ENCODE measurements at regions not wholly inside any gene's neighbourhood (a gene's known extent, or its start where the extent isn't known, plus 50 kb on each side); places are given as distances from the start of the nearest gene placed in this dataset.

DNA sequence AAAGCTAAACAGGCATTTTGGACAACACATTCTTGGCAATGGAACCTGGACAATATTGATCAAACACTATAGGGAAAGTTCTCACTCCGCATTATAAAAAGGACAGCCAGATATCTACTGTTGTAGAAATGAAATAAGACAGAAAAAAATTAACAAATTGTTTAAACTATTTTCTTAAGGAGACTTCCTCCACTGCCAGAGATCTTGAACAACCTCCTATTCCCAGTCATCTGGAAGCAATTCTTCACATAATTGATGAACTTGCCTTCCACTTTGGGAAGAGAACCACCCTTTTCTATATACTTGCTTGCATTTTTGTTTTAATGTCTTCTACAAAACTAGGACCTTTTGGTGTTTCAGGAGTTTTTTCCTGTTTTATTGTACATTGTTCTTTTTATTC, 216.1 kb downstream of the CASP12 start:
- no peak overlapping the region for H2AFZ ChIP-seq (ENCODE audit: insufficient read depth, low read depth, low read length, poor library complexity, severe bottlenecking)
- H3K79me2 ChIP-seq (ENCODE audit: insufficient read depth, low read length), result no peaks in the 10 kb centered on the region
- peaks cover 0 to 5% (median 0%) of the 10 kb centered on the region in 7 donors for H3K9me3 Mint-ChIP-seq
- intact Hi-C loops (cut with micrococcal nuclease), result no loop called here
- H3K27me3 ChIP-seq (ENCODE audit: control insufficient read depth in 2 of 2, insufficient read depth in 2 of 2, low read length in 2 of 2), result no peaks in the 10 kb centered on the region
- no peak overlapping the region for H3K4me3 ChIP-seq (replicated peaks in 1 of 3; ENCODE audit: low read depth in 2 of 3, low read length in 3 of 3)
- peaks cover 0 to 2% (median 0%) of the 10 kb centered on the region in 3 donors for H3K27me3 Mint-ChIP-seq (ENCODE audit: low read depth in 3 of 3)
- H3K4me1 ChIP-seq (ENCODE audit: control insufficient read depth in 1 of 2, insufficient read depth in 2 of 2, low read length in 2 of 2), result peaks cover 0 to 4% of the 10 kb centered on the region in 2 donors
- no peak overlapping the region for H3K27ac Mint-ChIP-seq
- TF ChIP-seq, protein P1, sequence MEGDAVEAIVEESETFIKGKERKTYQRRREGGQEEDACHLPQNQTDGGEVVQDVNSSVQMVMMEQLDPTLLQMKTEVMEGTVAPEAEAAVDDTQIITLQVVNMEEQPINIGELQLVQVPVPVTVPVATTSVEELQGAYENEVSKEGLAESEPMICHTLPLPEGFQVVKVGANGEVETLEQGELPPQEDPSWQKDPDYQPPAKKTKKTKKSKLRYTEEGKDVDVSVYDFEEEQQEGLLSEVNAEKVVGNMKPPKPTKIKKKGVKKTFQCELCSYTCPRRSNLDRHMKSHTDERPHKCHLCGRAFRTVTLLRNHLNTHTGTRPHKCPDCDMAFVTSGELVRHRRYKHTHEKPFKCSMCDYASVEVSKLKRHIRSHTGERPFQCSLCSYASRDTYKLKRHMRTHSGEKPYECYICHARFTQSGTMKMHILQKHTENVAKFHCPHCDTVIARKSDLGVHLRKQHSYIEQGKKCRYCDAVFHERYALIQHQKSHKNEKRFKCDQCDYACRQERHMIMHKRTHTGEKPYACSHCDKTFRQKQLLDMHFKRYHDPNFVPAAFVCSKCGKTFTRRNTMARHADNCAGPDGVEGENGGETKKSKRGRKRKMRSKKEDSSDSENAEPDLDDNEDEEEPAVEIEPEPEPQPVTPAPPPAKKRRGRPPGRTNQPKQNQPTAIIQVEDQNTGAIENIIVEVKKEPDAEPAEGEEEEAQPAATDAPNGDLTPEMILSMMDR (IDR thresholded peaks at IDR 0.05), result no peak
- H3K9me3 ChIP-seq (replicated peaks in 1 of 2; ENCODE audit: control insufficient read depth in 1 of 2, insufficient read depth in 1 of 2, low read length in 2 of 2), result no peaks in the 10 kb centered on the region
- DNase-seq, result no peak
- peaks cover 22% of the 10 kb centered on the region for H3K4me1 Mint-ChIP-seq
- no peak overlapping the region for H3K27ac ChIP-seq (ENCODE audit: low read depth in 1 of 2, low read length in 2 of 2)
- no CpG with 5 or more reads among the region's 1 CpG for WGBS (ENCODE audit: insufficient coverage)
- no peaks in the 10 kb centered on the region for H3K36me3 ChIP-seq (replicated peaks in 1 of 2; ENCODE audit: control insufficient read depth in 1 of 2, insufficient read depth in 2 of 2, low read length in 2 of 2)
- H4K20me1 ChIP-seq (ENCODE audit: insufficient read depth, low read length), result no peaks in the 10 kb centered on the region
- no peak overlapping the region for H3K9ac ChIP-seq (ENCODE audit: insufficient read depth, low read length, poor library complexity, severe bottlenecking)
- H3K4me3 Mint-ChIP-seq, result no peak overlapping the region
- no peak overlapping the region for H3K4me2 ChIP-seq (replicated peaks; ENCODE audit: extremely low read depth, low read length, poor library complexity, severe bottlenecking)
- H3K36me3 Mint-ChIP-seq, result no peaks in the 10 kb centered on the region

DNA sequence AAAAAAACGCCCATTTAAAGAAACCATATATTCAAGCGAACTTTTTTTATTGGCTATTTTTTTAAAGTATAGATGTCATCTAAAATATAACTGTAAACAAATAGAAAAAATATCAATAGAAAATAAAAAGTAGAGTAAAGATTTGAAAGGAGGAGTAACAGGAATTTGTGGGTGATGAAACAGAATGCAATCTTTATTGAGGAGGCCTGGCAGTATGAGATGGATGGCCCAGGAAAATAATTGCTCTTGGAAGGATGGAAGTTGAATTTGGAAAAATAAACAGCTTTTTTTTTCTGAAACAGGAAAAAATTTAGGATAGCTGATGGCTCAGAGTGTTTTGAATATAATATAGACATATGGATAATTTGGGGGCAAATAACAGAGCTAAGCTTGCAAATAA, 219.0 kb downstream of the CASP12 start:
- H3K4me1 ChIP-seq (ENCODE audit: control insufficient read depth in 1 of 2, insufficient read depth in 2 of 2, low read length in 2 of 2), result peaks cover 0 to 1% of the 10 kb centered on the region in 2 donors
- Mint-ChIP-seq H3K4me1 (peaks cover 13% of the 10 kb centered on the region), H3K27ac (no peak overlapping the region), H3K4me3 (no peak overlapping the region), H3K9me3 (peaks cover 3 to 10% (median 6%) of the 10 kb centered on the region in 7 donors), H3K27me3 (ENCODE audit: low read depth in 3 of 3) (peaks cover 0 to 1% (median 0%) of the 10 kb centered on the region in 3 donors), H3K36me3 (no peaks in the 10 kb centered on the region)
- no peak overlapping the region for H2AFZ ChIP-seq (ENCODE audit: insufficient read depth, low read depth, low read length, poor library complexity, severe bottlenecking)
- H3K9ac ChIP-seq (ENCODE audit: insufficient read depth, low read length, poor library complexity, severe bottlenecking), result no peak overlapping the region
- intact Hi-C loops (cut with micrococcal nuclease), result no loop called here
- H3K79me2 ChIP-seq (ENCODE audit: insufficient read depth, low read length), result no peaks in the 10 kb centered on the region
- H3K36me3 ChIP-seq (replicated peaks in 1 of 2; ENCODE audit: control insufficient read depth in 1 of 2, insufficient read depth in 2 of 2, low read length in 2 of 2), result no peaks in the 10 kb centered on the region
- no CpG with 5 or more reads among the region's 2 CpGs for WGBS (ENCODE audit: insufficient coverage)
- no peaks in the 10 kb centered on the region for H3K27me3 ChIP-seq (ENCODE audit: control insufficient read depth in 2 of 2, insufficient read depth in 2 of 2, low read length in 2 of 2)
- H3K4me3 ChIP-seq (replicated peaks in 1 of 3; ENCODE audit: low read depth in 2 of 3, low read length in 3 of 3), result no peak overlapping the region
- no peak overlapping the region for H3K4me2 ChIP-seq (replicated peaks; ENCODE audit: extremely low read depth, low read length, poor library complexity, severe bottlenecking)
- no peak for DNase-seq
- no peaks in the 10 kb centered on the region for H3K9me3 ChIP-seq (replicated peaks in 1 of 2; ENCODE audit: control insufficient read depth in 1 of 2, insufficient read depth in 1 of 2, low read length in 2 of 2)
- no peaks in the 10 kb centered on the region for H4K20me1 ChIP-seq (ENCODE audit: insufficient read depth, low read length)
- TF ChIP-seq, protein P1 (IDR thresholded peaks at IDR 0.05), result no peak
- H3K27ac ChIP-seq (ENCODE audit: low read depth in 1 of 2, low read length in 2 of 2), result no peak overlapping the region

All from CD14-positive monocyte (primary cell).